GM19099 (cell line): ENCODE measurements at regions not wholly inside any gene's neighbourhood (a gene's known extent, or its start where the extent isn't known, plus 50 kb on each side); places are given as distances from the start of the nearest gene placed in this dataset.

Source experiments
- POLR2A ChIP-seq: IDR thresholded peaks from 3 replicates; pipeline ENCODE4 v1.6.1; 2011; ENCODE audit warnings: low read depth; ENCODE audit not compliant: insufficient read length; ENCODE audit errors: extremely low read depth

DNA sequence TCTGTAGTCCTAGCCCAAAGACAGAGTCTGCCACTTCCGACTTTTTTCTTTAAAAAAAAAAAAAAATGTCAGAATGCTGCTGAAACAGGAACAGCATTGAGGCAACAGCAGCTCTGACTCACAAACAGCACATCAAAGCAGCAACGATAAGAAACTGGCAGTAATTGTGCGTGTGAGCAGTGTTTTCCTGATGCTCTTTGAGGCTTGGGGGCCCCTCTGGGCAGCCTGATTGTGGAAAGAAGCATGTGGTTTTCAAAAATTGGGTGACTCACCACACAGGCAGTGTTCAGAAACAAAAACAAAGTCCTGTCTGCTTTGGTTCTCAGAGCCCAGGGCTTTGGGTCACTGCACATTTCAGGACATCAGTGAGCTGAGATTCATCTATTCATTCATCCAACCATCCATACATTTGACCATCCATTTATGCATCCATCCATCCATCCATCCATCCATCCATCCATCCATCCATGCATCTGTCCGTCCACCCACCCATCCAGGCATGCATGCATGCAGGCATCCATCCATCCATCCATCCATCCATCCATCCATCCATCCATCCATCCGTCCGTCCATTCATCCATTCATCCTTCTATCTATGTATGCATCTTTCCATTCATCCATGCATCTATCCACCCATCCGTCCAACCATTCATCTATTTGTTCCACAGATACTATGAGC is 308.4 kb downstream of the RPLP1 start:
- TF ChIP-seq POLR2A: no peak

DNA sequence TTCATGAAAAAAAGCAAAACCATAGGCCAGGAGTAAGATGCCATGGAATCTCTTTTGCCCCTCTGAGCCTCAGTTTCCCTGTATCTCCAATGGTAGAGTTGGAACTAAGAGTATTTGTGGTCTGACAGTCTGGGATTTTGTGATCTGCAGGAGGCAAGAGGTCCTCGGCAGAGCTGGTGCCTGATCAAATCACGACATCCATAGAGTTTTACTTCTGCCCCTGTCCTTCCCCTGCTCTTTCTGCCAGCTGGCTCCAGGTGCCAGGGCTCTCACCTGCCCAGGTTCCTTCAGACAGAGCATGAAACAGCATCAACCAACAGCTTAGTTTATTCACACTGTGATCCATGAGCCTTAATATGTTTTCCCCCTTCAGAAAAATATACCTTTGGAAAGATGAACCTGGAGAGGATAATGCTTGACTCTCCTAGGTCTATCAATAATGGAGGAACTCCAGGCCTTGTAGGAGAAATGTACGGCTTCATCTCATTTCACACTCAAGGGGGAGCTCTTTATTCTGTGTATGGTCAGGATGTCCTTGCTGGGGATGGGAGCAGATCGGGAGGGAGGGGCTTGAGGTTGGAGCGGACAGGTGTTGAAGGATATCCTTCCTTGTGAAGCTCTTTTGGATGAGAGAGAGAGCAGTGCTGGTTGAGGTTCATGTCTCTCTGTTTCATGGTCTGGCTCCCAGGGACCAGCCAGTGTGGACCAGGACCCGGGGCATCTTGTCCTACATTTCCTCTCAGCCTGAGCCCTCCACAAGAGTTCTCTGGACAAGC is 309.9 kb downstream of the RPLP1 start:
- no peak for TF ChIP-seq POLR2A

DNA sequence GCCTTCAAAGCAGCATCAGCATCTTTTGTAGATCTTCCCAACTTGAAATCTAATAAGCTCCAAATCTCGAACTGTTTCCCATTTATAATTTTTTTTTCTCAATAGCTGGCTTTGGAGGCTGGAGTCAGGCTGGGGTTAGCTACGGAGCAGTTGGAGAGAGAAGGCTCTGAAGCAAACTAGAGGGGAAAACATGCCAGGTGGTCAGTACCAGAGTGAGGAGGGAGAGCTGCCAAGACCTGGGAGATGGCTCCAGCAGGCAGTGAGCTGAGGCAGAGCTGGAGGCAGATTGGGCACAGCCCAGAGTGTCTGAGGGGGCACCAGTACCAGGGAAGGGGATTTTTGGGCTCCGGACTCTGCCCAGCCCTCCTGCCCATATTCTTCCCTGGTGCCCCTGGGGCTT is 311.2 kb downstream of the RPLP1 start:
- TF ChIP-seq POLR2A: no peak

DNA sequence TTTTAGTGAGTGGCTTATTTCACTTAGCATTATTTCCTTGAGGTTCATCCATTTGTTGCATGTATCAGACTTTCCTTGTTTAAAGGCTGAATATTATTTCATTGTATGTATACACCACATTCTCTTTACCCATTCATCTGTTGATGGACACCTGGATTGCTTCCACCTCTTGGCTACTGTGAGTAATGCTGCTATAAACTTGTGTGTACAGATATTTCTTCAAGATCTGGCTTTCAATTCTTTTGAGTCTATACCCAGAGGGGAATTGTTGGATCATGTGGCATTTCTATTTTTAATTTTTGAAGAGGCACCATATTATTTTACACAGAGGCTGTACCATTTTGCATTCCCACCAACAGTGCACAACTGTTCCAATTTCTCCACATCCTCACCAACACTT is 313.5 kb downstream of the RPLP1 start:
- no peak for TF ChIP-seq POLR2A

GRCh38 chr15:69767191-69767590 is 314.6 kb downstream of the RPLP1 start:
- no peak for TF ChIP-seq POLR2A

GRCh38 chr15:69777356-69777755 is 320.4 kb downstream of the TLE3 start:
- TF ChIP-seq POLR2A: no peak

- TF ChIP-seq POLR2A: no peak
These were observed 317.3 kb downstream of the TLE3 start for GRCh38 chr15:69780374-69780773.

- TF ChIP-seq POLR2A: no peak
These were observed 316.7 kb downstream of the TLE3 start for GRCh38 chr15:69780981-69781380.

DNA sequence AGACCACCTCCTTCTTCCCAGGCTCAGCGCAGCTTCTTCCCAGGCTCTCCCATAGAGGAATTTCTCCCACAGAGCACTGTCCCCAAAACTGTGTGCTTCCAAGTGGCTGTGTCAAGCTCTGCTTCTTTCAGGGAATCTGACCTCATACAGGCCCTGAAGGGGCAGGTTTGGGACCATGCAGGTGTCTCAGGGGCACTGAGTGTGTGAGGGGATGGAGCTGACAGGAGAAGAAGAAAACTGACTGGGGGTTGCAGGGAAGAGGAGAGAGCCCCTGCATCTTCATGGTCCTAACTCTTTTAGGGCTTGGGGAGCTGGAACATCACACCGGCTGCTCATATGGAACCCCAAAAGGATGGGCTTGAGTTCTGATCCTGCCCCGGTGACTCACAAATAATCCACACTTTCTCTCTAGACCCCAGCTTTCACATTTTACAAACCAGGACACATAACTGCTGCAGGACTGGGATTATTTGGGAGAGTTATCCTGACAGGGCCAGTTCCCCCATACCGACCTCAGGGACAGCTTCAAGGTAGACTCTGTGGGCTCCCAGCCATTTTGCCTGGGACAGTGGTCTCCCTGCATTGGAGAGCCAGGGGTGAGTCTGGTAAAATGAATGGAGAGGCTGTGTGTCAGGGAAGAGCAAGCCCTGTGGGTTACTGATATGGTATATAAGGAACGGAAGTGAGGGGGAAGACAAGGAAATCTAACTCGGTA is 316.1 kb downstream of the TLE3 start:
- no peak for TF ChIP-seq POLR2A

GRCh38 chr15:69782139-69782658 is 315.5 kb downstream of the TLE3 start:
- no peak for TF ChIP-seq POLR2A

DNA sequence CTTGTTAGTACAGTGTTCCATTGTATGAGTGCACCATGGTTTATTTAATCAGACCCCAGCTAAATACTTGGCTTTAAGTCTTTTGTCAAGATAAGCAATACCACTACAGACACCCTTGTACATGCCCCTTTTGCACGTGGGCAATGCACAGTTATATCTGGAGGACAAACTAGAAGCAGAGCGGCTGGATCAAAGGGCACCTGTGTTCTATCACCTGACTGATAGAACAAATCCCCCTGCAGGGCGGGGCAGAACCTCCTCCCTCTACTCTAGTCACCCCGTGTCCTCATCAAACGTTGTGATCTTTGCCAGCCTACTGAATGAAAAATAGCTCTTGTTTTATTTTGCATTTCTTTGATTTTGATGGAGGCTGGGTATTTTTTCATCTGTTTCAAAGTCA is 314.9 kb downstream of the TLE3 start:
- no peak for TF ChIP-seq POLR2A

DNA sequence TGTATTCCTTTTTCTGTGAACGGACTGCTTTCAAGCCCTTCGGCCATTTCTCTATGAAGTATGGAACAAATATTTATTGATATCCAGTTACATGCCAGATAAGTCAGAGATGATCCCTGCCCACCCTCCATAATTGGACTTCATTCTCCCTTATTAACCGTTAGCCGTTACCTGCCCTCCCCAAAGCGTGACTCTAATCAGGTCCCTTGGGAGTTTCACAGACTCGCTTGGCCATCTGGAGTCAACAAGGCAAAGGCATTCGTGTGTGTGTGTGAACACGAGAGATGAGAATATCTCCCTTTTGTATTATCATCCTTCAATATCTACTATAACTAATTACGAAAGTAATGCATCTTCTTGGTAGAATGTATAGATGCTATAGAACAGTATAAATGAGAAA is 314.5 kb downstream of the TLE3 start:
- TF ChIP-seq POLR2A: no peak

- TF ChIP-seq POLR2A: no peak
These were observed 312.7 kb downstream of the TLE3 start for GRCh38 chr15:69784798-69785566.

DNA sequence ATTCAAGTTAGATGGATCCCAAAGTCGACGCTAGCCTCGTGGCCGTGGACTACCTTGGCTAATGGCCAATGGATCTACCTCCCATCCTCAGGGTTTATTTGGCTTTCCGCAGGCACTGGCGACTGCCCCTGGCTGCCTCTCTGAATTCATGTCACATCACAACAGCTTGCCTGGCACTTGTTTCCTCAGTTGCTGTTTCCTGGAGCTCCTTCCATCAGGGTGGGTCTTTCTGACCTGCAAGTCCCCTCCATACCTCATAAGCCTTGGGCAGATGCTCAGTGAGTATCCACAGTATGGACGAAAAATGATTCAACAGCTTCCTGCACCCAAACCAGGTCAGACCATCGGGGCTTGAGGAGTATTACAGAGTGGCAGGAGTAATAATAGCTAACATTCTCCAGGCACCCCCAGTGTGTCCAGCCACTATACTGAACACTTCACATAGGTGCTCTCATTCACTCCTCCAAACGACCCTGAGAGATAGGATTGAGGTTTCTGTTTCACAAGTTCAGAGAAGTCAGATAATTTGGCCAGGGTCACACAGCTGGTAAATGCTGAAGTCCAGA is 311.5 kb downstream of the TLE3 start:
- no peak for TF ChIP-seq POLR2A
